ENCODE measurements at regions not wholly inside any gene's neighbourhood (a gene's known extent, or its start where the extent isn't known, plus 50 kb on each side); places are given as distances from the start of the nearest gene placed in this dataset.

DNA sequence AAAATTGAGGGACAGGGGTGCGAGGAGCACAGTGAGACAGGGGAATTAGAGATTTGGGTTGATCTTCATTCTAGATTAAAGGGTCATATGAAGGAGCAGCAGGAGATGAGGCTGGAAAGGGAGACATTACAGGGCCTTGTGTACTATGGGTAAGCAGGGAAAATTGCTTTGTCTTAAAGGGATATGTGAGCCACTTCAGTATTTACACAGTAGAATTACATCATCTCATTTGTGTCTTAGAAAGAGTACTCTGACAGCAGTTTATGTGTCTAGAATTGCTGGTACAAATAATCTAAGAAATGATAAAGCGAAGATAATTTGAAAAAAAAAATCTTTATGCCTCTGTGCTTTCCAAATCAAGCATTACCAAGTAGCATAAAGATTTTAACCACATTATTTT is 287.0 kb upstream of the ARRDC3 start:
- DNase-seq: no peak
- TF ChIP-seq GATA1 (IDR thresholded peaks at IDR 0.05; ENCODE audit: low read depth, low read length) (no peak), POLR2A (IDR thresholded peaks at IDR 0.05; ENCODE audit: low read length) (no peak)

DNA sequence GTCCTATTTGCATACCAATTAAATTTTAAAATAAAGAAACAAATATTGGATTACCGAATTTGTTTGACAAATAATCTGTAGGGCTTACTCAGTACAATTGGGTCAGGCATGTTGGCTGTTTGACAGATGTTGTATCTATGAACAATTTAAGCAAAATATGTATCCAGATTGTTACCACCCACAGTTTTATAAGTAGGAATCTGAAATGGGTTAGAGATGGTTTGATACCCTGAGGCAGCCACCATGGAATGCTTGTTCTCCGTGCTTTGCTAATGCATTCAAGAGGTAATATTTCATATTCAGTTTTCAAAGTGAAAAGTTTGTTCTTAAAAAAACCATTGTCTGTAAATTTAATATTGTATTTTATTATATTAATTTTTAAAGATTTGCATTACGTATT is 285.1 kb upstream of the ARRDC3 start:
- no peak for DNase-seq
- TF ChIP-seq GATA1 (IDR thresholded peaks at IDR 0.05; ENCODE audit: low read depth, low read length) (no peak), POLR2A (IDR thresholded peaks at IDR 0.05; ENCODE audit: low read length) (no peak)

DNA sequence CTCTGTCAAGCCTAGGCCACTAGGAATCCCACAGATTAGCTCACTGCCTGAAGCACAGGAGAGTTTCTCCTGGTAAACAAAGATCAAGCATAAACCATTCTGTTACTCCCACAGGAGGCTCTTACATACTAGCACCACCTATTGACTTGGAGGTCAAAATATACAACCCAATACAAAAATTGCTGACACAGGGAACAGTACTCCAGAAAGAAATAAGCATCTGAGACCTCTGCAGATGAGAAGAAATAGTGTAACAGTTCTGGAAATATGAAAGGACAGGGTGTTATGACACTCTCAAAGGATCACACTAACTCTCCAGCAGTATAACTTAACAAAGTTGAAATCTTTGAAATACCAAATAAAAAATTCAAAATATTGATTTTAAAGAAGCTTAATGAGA is 269.6 kb upstream of the ARRDC3 start:
- no peak for TF ChIP-seq GATA1 (IDR thresholded peaks at IDR 0.05; ENCODE audit: low read depth, low read length)
- no peak for DNase-seq

DNA sequence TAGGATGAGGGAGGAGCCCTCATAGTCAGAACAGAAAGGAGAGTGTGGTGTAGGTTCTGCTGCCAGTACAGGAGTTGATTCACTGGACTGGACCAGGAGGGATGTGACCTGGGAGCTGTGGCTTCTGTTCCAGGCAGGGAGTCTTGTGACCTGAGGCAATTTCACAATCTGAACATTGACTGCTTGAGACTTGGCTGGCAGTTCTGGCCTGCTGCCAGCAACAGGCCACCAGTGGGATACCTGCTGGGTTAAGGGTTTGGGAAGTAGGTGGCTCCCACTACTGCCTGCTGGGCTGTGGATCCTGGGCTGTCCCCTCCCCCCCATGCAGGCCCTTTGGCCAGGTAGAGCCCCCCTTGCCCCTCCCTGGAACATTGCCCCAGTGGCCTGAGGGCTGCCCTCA is 268.6 kb upstream of the ARRDC3 start:
- no peak for DNase-seq
- TF ChIP-seq GATA1 (IDR thresholded peaks at IDR 0.05; ENCODE audit: low read depth, low read length) (no peak), POLR2A (IDR thresholded peaks at IDR 0.05; ENCODE audit: low read length) (no peak)

DNA sequence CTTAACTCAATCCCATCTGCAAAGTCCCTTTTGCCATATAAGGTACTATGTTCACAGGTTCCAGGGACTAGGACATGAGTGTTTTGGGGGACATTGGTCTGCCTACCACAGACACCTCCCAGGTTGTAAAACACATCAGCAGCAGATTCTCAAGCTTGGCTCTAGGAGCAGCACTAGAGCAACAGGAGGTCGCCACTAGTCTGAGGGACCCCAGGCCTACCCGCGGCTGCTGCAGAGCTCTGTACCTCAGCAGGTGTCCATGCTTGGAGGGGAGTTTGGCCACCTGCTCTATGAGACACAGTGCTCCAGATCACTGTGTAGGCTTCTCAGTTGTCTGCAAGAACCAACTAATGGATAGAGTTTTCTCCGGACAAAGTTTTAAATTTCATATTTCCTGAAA is 262.2 kb upstream of the ARRDC3 start:
- TF ChIP-seq POLR2A (IDR thresholded peaks at IDR 0.05; ENCODE audit: low read length) (no peak), GATA1 (IDR thresholded peaks at IDR 0.05; ENCODE audit: low read depth, low read length) (no peak)

DNA sequence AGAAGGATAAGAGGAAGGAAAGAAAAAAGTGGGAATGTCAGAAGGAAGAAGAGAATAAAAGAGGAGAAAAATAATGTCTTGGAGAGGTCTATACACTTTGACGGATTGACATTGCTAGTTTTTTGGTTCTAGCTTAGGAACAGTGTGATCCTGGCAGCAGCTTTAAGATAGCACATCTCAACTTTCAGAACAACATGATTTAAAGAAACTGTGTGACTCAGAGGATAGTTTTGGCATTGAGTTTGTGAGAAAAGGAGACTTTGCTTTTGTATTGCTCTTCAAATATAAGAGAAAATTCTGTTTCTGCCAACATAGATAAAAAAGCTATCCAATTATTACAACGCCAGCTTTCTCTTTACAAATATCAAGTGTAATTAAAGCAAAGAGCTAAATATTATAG is 260.7 kb upstream of the ARRDC3 start:
- no peak for TF ChIP-seq POLR2A (IDR thresholded peaks at IDR 0.05; ENCODE audit: low read length)
- no peak for TF ChIP-seq GATA1 (IDR thresholded peaks at IDR 0.05; ENCODE audit: low read depth, low read length)
- no peak for DNase-seq

More for the DNA sequence above, 262.2 kb upstream of the ARRDC3 start:
- no peak for DNase-seq

DNA sequence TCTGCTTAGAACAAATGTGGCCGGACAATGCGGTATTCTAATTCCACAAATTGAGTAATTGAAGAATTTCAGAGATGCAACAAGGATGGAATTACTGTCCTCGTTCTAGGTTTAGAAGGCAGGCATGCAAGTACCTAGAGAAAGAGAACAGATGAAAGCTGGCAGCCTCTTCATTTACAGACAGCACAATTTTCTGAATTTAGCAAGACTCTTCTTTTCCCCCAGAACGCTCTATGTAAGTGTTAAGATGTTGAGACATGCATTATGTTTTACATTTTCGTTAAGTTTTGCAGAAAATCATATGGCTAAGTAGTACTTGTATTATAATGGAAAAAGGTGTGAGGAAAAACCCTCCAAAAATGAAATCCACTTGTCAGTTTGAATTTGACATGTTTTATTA is 259.5 kb upstream of the ARRDC3 start:
- no peak for DNase-seq
- TF ChIP-seq POLR2A (IDR thresholded peaks at IDR 0.05; ENCODE audit: low read length): no peak
- no peak for TF ChIP-seq GATA1 (IDR thresholded peaks at IDR 0.05; ENCODE audit: low read depth, low read length)

DNA sequence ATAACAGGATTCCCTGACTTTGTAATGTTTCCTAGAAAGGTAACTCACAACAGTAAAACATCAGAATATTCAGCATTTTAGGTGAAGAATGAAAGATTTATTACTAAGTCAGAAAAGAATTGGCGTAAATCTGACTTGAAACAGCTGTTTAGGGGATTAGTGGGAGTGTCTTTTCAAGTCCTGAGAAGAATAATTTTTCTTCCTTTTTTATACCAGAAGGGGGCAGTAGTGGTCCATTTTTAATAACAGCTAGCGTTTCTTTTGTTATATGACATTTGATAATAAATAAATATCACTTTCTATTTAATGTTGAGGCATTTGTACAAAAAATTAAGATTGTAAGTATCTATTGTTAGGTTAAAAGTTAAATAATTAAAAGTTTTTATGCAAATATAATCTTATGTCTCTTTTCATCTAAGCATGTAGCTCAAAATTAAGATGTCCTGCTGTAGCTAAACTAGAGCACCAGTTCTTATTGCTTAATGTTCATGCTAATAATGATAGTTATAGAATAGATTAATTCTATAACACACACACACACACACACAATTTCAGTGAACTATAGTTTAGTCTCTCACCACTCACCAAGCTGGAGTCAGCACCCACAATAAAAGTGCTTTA is 258.7 kb upstream of the ARRDC3 start:
- no peak for TF ChIP-seq POLR2A (IDR thresholded peaks at IDR 0.05; ENCODE audit: low read length)
- peak; percentile 23 to 61 for DNase-seq

DNA sequence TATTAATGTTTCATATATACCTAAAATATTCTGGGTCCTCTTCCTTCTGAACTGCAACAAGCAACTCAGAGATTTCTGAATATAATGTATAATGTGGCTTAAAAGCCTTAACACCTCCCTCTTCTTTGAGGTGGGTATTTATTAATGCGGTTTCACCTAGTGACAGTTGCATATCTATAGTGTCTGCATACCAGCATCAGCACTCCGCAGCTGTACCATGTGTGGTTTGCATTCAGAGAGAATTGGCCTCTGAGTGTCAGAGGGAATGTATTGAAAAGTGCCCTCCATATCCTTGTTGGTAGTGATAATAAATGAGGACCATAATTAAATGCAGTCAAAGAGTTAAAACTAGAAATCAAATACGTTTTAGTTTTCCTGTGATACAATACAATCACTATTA is 256.6 kb upstream of the ARRDC3 start:
- no peak for DNase-seq
- no peak for TF ChIP-seq POLR2A (IDR thresholded peaks at IDR 0.05; ENCODE audit: low read length)
- TF ChIP-seq GATA1 (IDR thresholded peaks at IDR 0.05; ENCODE audit: low read depth, low read length): no peak

DNA sequence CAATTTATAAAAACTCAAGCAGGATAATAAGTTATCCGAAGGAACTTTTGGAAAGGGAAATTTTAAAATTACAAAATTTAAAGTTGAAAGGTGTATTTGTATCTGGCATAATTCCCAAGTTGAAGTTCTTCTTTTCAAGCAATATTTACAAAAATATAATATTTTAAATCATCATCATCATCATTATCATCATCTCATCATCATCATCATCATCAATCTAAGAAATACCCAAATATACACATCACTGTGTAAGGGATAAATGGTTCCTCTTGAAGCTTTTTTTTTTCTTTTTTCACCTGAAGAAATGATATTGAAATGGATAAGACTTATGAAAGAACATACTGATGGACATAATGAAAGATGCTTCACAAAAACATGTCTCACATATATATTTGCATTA is 254.9 kb upstream of the ARRDC3 start:
- no peak for TF ChIP-seq GATA1 (IDR thresholded peaks at IDR 0.05; ENCODE audit: low read depth, low read length)
- no peak for TF ChIP-seq POLR2A (IDR thresholded peaks at IDR 0.05; ENCODE audit: low read length)
- DNase-seq: no peak

DNA sequence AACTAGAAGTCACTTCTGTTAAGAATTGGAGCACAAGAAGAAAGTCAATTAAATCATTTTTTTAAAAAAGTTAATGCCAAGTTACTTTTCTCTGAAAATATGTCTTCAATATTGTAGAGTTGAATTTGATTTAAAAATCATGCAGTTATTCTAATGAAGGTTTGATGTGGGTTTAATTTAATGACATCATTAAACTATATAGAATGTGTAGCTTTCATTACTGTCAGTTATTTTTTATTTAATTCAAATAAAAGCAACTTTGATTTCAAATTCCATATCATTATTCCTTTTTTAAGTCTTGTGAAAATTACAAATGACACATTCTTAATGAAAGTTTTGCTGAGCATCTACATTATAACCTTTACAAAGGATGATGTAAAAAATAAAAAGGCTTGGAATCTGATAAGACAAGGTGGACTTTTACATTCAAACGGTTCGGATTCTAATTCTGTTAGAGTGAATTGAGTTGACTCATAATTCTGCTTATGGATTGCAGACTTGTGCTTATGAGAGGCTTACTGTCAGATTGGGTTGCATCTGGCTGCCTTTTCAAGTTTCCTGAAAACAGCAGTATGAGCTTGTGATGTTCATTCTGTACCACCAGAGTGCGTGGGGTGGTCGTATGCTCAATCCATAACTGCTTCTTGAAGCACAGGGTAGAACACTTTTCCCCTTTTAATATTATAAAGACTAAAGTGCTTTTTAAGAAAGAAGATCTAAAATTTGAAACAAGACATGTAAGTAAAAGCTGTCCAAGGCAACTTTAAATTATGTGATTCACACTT is 253.0 kb upstream of the ARRDC3 start:
- TF ChIP-seq POLR2A (IDR thresholded peaks at IDR 0.05; ENCODE audit: low read length) (no peak), GATA1 (IDR thresholded peaks at IDR 0.05; ENCODE audit: low read depth, low read length) (no peak)
- no peak for DNase-seq

DNA sequence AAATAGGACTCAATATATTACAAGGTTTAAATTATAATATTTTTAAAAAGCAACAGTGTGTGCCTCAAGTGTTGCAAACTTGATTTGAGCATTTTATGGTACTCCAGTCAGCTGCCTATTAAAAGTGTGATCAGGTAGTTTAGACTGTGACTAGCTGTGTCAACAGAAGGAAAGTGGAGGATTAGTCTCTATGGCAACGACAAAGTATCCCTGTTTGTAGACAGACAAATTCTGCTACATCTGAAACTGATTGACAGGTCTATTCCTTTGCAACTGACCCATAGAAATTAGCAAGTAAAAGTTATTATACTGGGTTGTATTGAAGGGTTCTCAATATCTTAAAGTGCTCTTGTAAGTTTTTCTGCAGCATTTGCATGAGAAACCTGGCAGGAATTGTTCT is 249.8 kb upstream of the ARRDC3 start:
- TF ChIP-seq GATA1 (IDR thresholded peaks at IDR 0.05; ENCODE audit: low read depth, low read length): no peak
- no peak for TF ChIP-seq POLR2A (IDR thresholded peaks at IDR 0.05; ENCODE audit: low read length)

DNA sequence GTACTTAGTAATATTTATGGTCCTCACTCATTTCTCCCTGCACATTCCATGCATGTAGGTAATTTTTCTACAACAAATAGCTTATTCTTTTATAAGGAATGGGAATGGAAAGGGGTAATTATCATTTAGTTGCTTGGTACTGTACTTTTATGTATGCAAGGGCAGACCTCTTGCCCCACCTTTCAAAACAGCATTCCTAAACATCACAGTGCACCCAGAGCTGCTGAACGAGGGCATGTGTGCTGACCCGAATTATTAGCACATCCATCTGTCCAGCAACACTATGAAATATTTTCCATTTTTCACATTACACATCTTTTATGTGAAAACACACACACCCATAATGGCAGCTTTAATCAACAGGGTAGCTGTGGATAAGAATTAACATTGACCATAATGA is 228.6 kb upstream of the ARRDC3 start:
- no peak for TF ChIP-seq POLR2A (IDR thresholded peaks at IDR 0.05; ENCODE audit: low read length)
- no peak for TF ChIP-seq GATA1 (IDR thresholded peaks at IDR 0.05; ENCODE audit: low read depth, low read length)
- DNase-seq: no peak

More for the DNA sequence above, 249.8 kb upstream of the ARRDC3 start:
- no peak for DNase-seq

DNA sequence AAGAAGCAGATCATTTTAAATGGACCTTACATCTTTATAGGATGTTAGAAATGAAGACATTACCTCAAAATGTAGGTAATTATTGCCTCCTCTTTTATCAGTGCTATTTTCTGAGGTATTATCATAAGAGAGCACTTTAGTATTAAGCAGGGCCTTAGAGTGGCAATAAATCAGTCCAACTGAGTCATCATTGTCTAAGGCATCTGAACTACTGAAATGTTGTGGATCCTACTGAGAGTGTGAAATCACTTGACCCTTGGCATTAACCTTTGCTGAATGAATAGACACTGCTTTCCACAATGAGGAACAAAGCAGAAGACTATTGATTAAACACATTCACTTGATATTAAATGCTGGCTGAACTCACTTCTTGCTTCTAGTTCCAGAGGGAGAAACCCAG is 224.6 kb upstream of the ARRDC3 start:
- DNase-seq: no peak
- no peak for TF ChIP-seq POLR2A (IDR thresholded peaks at IDR 0.05; ENCODE audit: low read length)
- TF ChIP-seq GATA1 (IDR thresholded peaks at IDR 0.05; ENCODE audit: low read depth, low read length): no peak

DNA sequence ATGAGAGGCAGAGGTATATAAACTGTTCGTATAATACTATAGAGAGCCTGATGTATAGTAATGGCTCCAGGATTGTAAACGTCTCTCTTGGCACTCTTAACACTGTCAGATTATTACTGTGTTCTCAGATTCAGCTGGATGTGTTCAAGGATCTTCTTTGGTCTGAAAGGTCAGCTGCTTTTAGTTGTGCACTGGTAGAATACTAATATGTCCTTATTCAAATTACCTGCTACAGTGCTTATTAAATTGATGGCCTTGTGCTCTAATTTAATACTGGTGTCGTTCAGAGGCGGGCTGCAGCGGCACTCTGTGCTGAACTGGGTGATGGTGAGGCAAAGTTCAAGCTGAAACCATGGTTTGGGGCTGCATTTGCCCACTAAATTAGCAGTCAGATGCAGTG is 216.7 kb upstream of the ARRDC3 start:
- DNase-seq: no peak
- TF ChIP-seq GATA1 (IDR thresholded peaks at IDR 0.05; ENCODE audit: low read depth, low read length): no peak
- no peak for TF ChIP-seq POLR2A (IDR thresholded peaks at IDR 0.05; ENCODE audit: low read length)
